ENCODE measurements at regions not wholly inside any gene's neighbourhood (a gene's known extent, or its start where the extent isn't known, plus 50 kb on each side); places are given as distances from the start of the nearest gene placed in this dataset.

- FAIRE-seq: no peak
- TF ChIP-seq FOS (IDR thresholded peaks at IDR 0.05; ENCODE audit: borderline replicate concordance, insufficient read depth, low read length) (no peak), POLR2AphosphoS5 (IDR thresholded peaks at IDR 0.05; ENCODE audit: insufficient read depth, low read depth, low read length) (no peak), MAX (IDR thresholded peaks at IDR 0.05; ENCODE audit: insufficient read depth, insufficient read length) (no peak), POLR2A (IDR thresholded peaks at IDR 0.05; ENCODE audit: low read depth, low read length) (no peak), GATA2 (IDR thresholded peaks at IDR 0.05; ENCODE audit: insufficient read depth, insufficient read length, low read depth, low read length) (no peak), MYC (IDR thresholded peaks at IDR 0.05; ENCODE audit: low read depth, low read length) (no peak), CTCF (IDR thresholded peaks at IDR 0.05; ENCODE audit: extremely low read depth in 1 of 2, insufficient read depth in 1 of 2, low read depth in 1 of 2, low read length in 2 of 2) (no peak), JUN (IDR thresholded peaks at IDR 0.05; ENCODE audit: borderline replicate concordance, insufficient read depth, insufficient read length, low read depth) (no peak), EZH2 (IDR thresholded peaks at IDR 0.05; ENCODE audit: borderline replicate concordance, low read depth, low read length, severe bottlenecking) (no peak)
- DNase-seq (ENCODE audit: low read depth, low spot score): no peak
- Histone ChIP-seq H3K27ac (ENCODE audit: insufficient read depth, low read depth, low read length) (no peak overlapping the region), H3K4me3 (replicated peaks in 1 of 3; ENCODE audit: insufficient read depth in 1 of 3, low read depth in 1 of 3, low read length in 3 of 3) (no peak overlapping the region), H4K20me1 (replicated peaks; ENCODE audit: control insufficient read depth, extremely low read depth, insufficient read depth, low read length) (no peaks in the 10 kb centered on the region), H3K36me3 (ENCODE audit: control insufficient read depth in 2 of 2, extremely low read depth in 1 of 2, insufficient read depth in 2 of 2, low read length in 2 of 2) (no peaks in the 10 kb centered on the region), H3K9me1 (replicated peaks; ENCODE audit: control insufficient read depth, extremely low read depth, insufficient read depth, low read length) (no peaks in the 10 kb centered on the region), H3K9me3 (replicated peaks; ENCODE audit: control insufficient read depth, insufficient read depth, low read length) (no peaks in the 10 kb centered on the region), H3K4me1 (ENCODE audit: control insufficient read depth, extremely low read depth, insufficient read depth, low read length) (no peaks in the 10 kb centered on the region), H3K4me2 (ENCODE audit: insufficient read depth, low read length) (no peak overlapping the region), H3K9ac (replicated peaks; ENCODE audit: extremely low read depth, insufficient read depth, low read length) (no peak overlapping the region), H3K27me3 (ENCODE audit: control insufficient read depth in 2 of 2, insufficient read depth in 2 of 2, low read length in 2 of 2) (no peaks in the 10 kb centered on the region), H2AFZ (ENCODE audit: low read depth, low read length) (no peak overlapping the region), H3K79me2 (ENCODE audit: control insufficient read depth, insufficient read depth, low read length) (no peaks in the 10 kb centered on the region)
- POLR2A ChIA-PET: no interaction called here
- dilution Hi-C loops (cut with MboI; ENCODE audit: extremely low pct_ligation_motif_present, low sequenced_read_pairs): no loop called here
- CTCF ChIA-PET: no interaction called here
- intact Hi-C loops (cut with micrococcal nuclease): no loop called here
- BruUV-seq (replicated peaks): no TSS peak
Measured at GRCh38 chr1:38433084-38433722, 386.6 kb upstream of the POU3F1 start.
